ENCODE measurements at regions not wholly inside any gene's neighbourhood (a gene's known extent, or its start where the extent isn't known, plus 50 kb on each side); places are given as distances from the start of the nearest gene placed in this dataset.

GRCh38 chr5:96533371-96533770, 100.3 kb upstream of the PCSK1 start:
- no peak for DNase-seq
- Histone ChIP-seq H3K27ac (no peak overlapping the region), H3K4me1 (no peaks in the 10 kb centered on the region), H3K4me3 (no peak overlapping the region), H3K36me3 (no peaks in the 10 kb centered on the region), H3K27me3 (no peaks in the 10 kb centered on the region), H3K9me3 (no peaks in the 10 kb centered on the region)
- TF ChIP-seq CTCF (IDR thresholded peaks at IDR 0.05) = no peak
- TF ChIP-seq POLR2A (IDR thresholded peaks at IDR 0.05) = no peak
- intact Hi-C loops (cut with DNase I; ENCODE audit: low total_unique reads) = no loop called here

GRCh38 chr5:96537386-96537785, 104.3 kb upstream of the PCSK1 start:
- H3K4me1 ChIP-seq = no peaks in the 10 kb centered on the region
- no peaks in the 10 kb centered on the region for H3K27me3 ChIP-seq
- no peak for DNase-seq
- no peak for TF ChIP-seq POLR2A (IDR thresholded peaks at IDR 0.05)
- TF ChIP-seq CTCF (IDR thresholded peaks at IDR 0.05) = no peak
- H3K9me3 ChIP-seq = no peaks in the 10 kb centered on the region
- intact Hi-C loops (cut with DNase I; ENCODE audit: low total_unique reads) = no loop called here
- H3K27ac ChIP-seq = no peak overlapping the region
- H3K4me3 ChIP-seq = no peak overlapping the region
- no peaks in the 10 kb centered on the region for H3K36me3 ChIP-seq

GRCh38 chr5:96538808-96539250, 105.8 kb upstream of the PCSK1 start:
- Histone ChIP-seq H3K27ac (no peak overlapping the region), H3K9me3 (no peaks in the 10 kb centered on the region), H3K4me3 (no peak overlapping the region), H3K4me1 (no peaks in the 10 kb centered on the region), H3K27me3 (no peaks in the 10 kb centered on the region), H3K36me3 (no peaks in the 10 kb centered on the region)
- TF ChIP-seq POLR2A (IDR thresholded peaks at IDR 0.05) = no peak
- no peak for TF ChIP-seq CTCF (IDR thresholded peaks at IDR 0.05)
- intact Hi-C loops (cut with DNase I; ENCODE audit: low total_unique reads) = no loop called here
- DNase-seq = no peak

- Histone ChIP-seq H3K4me3 (no peak overlapping the region), H3K27ac (no peak overlapping the region), H3K36me3 (no peaks in the 10 kb centered on the region), H3K27me3 (no peaks in the 10 kb centered on the region), H3K9me3 (no peaks in the 10 kb centered on the region), H3K4me1 (no peaks in the 10 kb centered on the region)
- no peak for DNase-seq
- TF ChIP-seq POLR2A (IDR thresholded peaks at IDR 0.05) = no peak
- TF ChIP-seq CTCF (IDR thresholded peaks at IDR 0.05) = no peak
- intact Hi-C loops (cut with DNase I; ENCODE audit: low total_unique reads) = no loop called here
Measured at GRCh38 chr5:96546120-96546519, 113.1 kb upstream of the PCSK1 start.

- intact Hi-C loops (cut with DNase I; ENCODE audit: low total_unique reads) = no loop called here
- no peak for TF ChIP-seq POLR2A (IDR thresholded peaks at IDR 0.05)
- no peak for TF ChIP-seq CTCF (IDR thresholded peaks at IDR 0.05)
- no peaks in the 10 kb centered on the region for H3K36me3 ChIP-seq
- no peak overlapping the region for H3K4me3 ChIP-seq
- H3K4me1 ChIP-seq = no peaks in the 10 kb centered on the region
- H3K27ac ChIP-seq = no peak overlapping the region
- no peaks in the 10 kb centered on the region for H3K27me3 ChIP-seq
- no peaks in the 10 kb centered on the region for H3K9me3 ChIP-seq
- no peak for DNase-seq
Measured at GRCh38 chr5:96547486-96547885, 114.4 kb upstream of the PCSK1 start.

Measured in uterus (tissue), 3 donors.